Prostate gland (tissue), 2 donors: ENCODE measurements at regions not wholly inside any gene's neighbourhood (a gene's known extent, or its start where the extent isn't known, plus 50 kb on each side); places are given as distances from the start of the nearest gene placed in this dataset.

Experiments used
- POLR2A ChIP-seq: fragments of 450-650 bp; IDR thresholded peaks from one replicate; pipeline ENCODE4 v1.6.1; 2016; ENCODE audit warnings: antibody characterized with exemption, mild to moderate bottlenecking
- POLR2AphosphoS5 ChIP-seq: sonication (generic); formaldehyde crosslinking; IDR thresholded peaks from one replicate; pipeline ENCODE4 v1.6.1; 2017; ENCODE audit warnings: antibody characterized with exemption
- TF ChIP-seq, protein P1 (sequence below), 4 experiments: fragments of 200-600 bp in 2 of 4; fragments of 450-650 bp in 2 of 4; sonication (generic) in 2 of 4; IDR thresholded peaks; 1 replicate in 3 of 4; 2 replicates in 1 of 4; pipeline ENCODE4 v1.5.1; 2016 to 2019; ENCODE audit warnings: antibody characterized with exemption in 4 of 4, mild to moderate bottlenecking in 2 of 4, moderate library complexity in 2 of 4

GRCh38 chr5:40278881-40279280, 400.8 kb upstream of the PTGER4 start:
- TF ChIP-seq, protein P1, sequence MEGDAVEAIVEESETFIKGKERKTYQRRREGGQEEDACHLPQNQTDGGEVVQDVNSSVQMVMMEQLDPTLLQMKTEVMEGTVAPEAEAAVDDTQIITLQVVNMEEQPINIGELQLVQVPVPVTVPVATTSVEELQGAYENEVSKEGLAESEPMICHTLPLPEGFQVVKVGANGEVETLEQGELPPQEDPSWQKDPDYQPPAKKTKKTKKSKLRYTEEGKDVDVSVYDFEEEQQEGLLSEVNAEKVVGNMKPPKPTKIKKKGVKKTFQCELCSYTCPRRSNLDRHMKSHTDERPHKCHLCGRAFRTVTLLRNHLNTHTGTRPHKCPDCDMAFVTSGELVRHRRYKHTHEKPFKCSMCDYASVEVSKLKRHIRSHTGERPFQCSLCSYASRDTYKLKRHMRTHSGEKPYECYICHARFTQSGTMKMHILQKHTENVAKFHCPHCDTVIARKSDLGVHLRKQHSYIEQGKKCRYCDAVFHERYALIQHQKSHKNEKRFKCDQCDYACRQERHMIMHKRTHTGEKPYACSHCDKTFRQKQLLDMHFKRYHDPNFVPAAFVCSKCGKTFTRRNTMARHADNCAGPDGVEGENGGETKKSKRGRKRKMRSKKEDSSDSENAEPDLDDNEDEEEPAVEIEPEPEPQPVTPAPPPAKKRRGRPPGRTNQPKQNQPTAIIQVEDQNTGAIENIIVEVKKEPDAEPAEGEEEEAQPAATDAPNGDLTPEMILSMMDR (IDR thresholded peaks at IDR 0.05): no peak
- TF ChIP-seq POLR2AphosphoS5: no peak
- no peak for TF ChIP-seq POLR2A
